GM12865 (cell line): ENCODE measurements at regions not wholly inside any gene's neighbourhood (a gene's known extent, or its start where the extent isn't known, plus 50 kb on each side); places are given as distances from the start of the nearest gene placed in this dataset.

ENCODE experiments used
- DNase-seq: peaks from one replicate; pipeline ENCODE4 v3.0.0; 2010; ENCODE audit warnings: low read depth
- H3K4me3 ChIP-seq: 2 replicates; pipeline ENCODE4 v1.5.1; 2011; ENCODE audit warnings: mild to moderate bottlenecking, low read depth, low read length, control low read depth
- TF ChIP-seq, protein P1 (sequence below): IDR thresholded peaks from 2 replicates; pipeline ENCODE4 v1.5.1; 2011; ENCODE audit warnings: low read length, control low read depth, low read depth, inconsistent platforms; ENCODE audit not compliant: insufficient read depth; ENCODE audit errors: missing control alignments

DNA sequence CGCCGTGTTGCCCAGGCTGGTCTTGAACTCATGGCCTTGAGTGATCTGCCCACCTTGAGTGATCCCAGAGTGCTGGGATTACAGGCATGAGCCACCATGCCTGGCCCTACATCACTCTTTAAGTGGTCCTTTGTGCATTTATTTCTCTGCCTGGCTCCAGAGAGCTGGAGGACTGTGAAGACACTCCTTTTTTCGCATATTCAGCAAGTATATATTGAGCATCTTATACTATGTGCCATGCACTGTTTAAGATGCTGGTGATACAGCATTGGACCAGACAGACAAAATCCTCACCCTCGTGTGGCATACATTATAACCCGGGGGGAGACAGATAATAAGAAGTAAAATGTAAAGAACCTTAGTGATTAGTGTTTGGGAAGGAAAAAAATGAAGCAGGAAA, 66.8 kb upstream of the NPAS1 start:
- H3K4me3 ChIP-seq, result no peak overlapping the region
- TF ChIP-seq, protein P1, sequence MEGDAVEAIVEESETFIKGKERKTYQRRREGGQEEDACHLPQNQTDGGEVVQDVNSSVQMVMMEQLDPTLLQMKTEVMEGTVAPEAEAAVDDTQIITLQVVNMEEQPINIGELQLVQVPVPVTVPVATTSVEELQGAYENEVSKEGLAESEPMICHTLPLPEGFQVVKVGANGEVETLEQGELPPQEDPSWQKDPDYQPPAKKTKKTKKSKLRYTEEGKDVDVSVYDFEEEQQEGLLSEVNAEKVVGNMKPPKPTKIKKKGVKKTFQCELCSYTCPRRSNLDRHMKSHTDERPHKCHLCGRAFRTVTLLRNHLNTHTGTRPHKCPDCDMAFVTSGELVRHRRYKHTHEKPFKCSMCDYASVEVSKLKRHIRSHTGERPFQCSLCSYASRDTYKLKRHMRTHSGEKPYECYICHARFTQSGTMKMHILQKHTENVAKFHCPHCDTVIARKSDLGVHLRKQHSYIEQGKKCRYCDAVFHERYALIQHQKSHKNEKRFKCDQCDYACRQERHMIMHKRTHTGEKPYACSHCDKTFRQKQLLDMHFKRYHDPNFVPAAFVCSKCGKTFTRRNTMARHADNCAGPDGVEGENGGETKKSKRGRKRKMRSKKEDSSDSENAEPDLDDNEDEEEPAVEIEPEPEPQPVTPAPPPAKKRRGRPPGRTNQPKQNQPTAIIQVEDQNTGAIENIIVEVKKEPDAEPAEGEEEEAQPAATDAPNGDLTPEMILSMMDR, result no peak
- DNase-seq, result no peak

DNA sequence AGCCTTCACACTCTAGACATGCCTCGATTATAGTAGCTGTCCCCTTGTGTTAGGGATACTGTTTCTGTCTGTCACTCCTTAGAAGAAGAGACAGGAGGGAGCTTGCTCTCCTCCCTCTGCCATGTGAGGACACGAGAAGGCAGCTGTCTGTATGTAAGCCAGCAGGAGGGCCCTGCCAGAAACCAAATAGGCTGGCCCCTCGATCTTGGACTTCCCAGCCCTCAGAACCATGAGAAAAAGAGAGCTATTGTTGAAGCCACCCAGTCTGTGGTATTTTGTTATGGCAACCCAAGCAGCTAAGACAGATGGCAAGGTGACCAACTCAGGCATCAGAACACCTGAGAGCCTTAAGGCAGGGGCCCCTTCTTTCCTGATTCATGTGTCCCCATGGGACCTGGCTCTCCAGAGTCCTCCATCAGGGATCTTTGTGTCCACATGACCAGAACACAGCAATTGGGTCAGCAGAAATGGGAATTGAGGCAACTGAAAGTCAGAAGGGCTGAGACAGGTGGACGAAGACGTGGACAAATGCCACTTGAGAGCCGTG, 65.6 kb upstream of the NPAS1 start:
- TF ChIP-seq, protein P1, result no peak
- no peak overlapping the region for H3K4me3 ChIP-seq
- DNase-seq, result no peak

DNA sequence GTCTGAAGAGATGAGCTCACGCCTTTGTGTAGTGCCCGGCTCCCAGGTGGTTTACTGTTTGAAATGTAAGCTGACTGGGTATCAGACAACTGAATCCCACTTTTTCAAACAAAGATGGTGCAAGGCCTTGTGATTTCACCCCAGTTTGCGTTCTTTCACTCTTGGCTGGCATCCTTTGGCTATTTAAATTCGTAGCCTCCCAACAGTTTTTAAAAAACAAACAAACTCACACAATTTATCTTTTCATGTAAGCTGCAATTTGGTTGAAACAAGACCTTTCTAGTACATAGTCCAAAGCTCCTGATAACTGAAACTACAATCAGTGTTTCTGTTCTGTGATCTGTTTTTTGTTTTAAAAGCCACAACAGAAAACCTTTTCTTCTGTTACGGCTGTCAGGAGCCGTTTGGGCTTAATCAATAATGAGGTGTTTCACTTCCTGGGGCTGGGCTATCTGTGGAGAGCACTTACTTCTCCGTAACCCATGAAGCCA, 65.1 kb upstream of the NPAS1 start:
- H3K4me3 ChIP-seq, result peak overlapping the region; percentile 22; the same call in 1 of the 2 replicates
- TF ChIP-seq, protein P1, result no peak
- DNase-seq, result peak; percentile 51

DNA sequence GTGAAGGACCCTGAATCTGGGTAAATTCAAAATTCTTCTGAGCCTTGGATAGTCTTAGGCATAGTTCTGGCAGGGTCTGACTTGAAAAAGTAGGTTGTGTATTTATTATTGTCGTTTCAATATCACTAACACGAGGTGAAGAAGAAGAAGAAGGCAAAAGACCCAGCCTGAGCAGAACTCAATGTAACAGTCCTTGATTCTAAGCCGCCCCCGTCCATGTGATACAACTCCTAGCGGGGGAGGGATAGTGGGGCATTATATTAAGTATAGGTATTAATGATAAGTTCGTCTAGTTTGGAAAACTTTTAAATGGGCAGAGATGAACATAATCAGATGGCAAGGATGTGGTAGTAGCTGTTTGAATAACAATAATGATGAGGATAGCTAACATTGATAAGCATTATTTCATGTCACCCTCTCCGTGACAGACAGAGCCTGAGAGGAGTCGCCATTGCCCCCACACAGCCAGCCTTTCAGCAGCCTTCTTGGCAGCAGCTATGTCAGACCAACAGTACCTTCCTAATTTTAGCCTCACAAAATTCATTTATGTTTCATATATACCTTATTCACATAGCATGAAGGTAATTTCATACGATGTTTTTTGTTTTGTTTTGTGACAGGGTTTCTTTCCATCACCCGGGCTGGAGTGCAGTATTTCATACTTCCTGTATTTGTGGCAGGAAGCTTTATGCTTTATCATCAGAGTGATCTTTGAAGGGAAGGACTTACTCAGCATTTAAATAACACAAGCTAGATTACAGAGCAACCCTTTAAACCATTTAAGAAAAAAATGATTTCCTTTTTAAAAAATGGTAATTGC, 64.4 kb upstream of the NPAS1 start:
- peak; percentile 50 for DNase-seq
- peak overlapping the region; percentile 22; the same call in 1 of the 2 replicates for H3K4me3 ChIP-seq
- TF ChIP-seq, protein P1, result no peak

DNA sequence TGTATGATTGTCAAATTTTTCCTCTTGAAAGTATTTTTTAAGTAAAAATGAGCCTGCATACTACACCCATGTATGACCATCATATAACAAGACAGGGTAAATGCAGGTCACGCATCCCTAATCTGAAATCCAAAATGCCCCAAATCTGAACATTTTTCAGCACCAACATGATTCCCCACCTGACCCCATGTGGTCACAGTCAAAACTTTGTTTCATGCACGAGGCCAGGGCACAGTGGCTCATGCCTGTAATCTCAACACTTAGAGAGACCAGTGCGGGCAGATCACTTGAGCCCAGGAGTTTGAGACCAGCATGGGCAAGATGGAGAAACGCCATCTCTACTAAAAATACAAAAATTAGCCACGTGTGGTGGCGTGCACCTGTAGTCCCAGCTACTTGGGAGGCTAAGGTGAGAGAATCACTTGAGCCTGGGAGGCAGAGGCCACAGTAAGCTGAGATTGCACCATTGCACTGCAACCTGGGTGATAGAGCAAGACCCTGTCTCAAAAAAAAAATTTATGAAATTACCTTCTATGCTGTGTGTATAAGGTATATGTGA, 63.7 kb upstream of the NPAS1 start:
- no peak for DNase-seq
- TF ChIP-seq, protein P1, result no peak
- no peak overlapping the region for H3K4me3 ChIP-seq

DNA sequence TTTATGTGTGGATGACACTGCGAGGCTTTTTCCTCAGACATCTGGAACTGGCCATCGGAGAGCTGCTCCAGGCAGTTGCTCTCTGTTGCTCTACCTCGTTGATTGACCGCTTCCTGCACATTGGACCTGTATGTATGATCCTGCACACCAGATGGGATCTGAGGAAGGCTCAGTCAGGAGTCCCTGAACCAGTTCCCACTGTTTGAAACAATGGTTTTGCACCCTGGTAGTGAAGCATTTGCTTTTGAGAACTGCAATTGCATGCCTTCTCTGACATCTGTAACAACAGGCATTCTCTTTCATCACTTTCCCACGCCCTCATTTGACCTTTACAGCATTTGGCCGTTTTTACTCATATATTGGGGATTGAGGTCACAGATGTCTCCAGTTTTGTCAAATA, 61.1 kb upstream of the NPAS1 start:
- H3K4me3 ChIP-seq, result no peak overlapping the region
- DNase-seq, result peak; percentile 44
- TF ChIP-seq, protein P1, result no peak
